Muscle of arm (tissue), 1 donor: ENCODE measurements at regions not wholly inside any gene's neighbourhood (a gene's known extent, or its start where the extent isn't known, plus 50 kb on each side); places are given as distances from the start of the nearest gene placed in this dataset.
"Not testable (repeated sequence)": the region's sequence is repeated elsewhere in the genome, so short reads cannot be mapped to it uniquely, and the experiment has no call there.

ENCODE experiments used
- DNase-seq: peaks from one replicate; pipeline ENCODE4 v3.0.0-alpha.2; 2013

DNA sequence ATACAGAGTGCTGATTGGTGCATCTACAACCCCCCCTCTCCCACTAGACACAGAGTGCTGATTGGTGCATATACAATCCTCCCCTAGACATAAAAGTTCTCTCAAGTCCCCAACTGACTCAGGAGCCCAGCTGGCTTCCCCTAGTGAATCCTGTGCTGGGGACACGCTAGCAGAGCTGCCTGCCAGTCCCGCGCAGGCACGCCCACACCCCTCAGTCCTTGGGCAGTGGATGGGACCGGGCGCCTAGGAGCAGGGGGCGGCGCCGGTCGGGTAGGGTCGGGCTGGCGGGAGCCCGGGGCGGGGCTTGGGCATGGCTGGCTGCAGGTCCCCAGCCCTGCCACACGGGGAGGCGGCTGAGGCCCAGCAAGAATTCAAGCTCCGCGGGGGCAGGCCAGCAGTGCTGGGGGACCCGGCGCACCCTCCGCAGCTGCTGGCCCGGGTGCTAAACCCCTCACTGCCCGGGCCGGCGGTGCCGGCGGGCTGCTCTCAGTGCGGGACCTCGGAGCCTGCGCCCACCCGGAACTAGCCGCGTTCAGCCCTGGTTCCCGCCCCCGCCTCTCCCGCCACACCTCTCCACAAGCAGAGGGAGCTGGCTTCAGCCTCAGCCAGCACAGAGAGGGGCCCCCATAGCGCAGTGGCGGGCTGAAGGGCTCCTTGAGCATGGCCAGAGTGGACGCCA, 64.3 kb upstream of the DDHD1 start:
- DNase-seq = peak; percentile 30

DNA sequence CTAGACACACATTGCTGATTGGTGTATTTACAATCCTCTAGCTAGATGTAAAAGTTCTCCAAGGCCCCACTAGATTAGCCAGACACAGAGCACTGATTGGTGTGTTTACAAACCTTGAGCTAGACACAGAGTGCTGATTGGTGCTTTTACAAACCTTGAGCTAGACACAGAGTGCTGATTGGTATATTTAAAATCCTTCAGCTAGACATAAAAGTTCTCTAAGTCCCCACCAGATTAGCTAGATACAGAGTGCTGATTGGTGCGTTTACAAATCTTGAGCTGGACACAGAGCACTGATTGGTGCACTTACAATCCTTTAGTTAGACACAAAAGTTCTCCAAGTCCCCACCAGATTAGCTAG, 63.8 kb upstream of the DDHD1 start:
- DNase-seq = not testable (repeated sequence)

DNA sequence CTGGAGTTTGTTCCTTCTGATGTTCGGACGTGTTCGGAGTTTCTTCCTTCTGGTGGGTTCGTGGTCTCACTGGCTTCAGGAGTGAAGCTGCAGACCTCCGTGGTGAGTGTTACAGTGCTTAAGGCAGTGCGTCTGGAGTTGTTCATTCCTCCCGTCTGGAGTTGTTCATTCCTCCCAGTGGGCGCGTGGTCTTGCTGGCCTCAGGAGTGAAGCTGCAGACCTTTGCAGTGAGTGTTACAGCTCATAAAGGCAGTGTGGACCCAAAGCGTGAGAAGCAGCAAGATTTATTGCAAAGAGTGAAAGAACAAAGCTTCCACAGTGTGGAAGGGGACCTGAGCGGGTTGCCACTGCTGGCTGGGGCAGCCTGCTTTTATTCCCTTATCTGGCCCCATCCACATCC, 63.4 kb upstream of the DDHD1 start:
- not testable (repeated sequence) for DNase-seq

DNA sequence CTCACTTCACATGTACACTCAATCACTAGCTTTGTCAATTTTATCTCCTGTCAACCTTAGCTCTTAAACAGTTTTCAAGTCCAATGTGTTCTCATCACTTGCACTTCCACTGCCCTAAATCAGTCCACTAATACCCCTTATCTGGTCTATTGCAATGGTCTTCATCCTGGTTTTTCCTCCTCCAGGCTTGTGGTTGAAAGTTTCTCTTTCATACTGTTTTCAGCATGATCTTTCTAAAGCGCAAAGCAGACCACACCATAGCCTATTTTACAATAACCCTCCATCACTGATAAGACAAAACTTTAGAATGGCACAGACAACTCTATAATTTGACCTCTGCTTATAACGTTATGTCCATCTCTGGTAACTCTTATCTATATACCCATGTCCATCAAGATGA, 62.0 kb upstream of the DDHD1 start:
- DNase-seq = no peak

DNA sequence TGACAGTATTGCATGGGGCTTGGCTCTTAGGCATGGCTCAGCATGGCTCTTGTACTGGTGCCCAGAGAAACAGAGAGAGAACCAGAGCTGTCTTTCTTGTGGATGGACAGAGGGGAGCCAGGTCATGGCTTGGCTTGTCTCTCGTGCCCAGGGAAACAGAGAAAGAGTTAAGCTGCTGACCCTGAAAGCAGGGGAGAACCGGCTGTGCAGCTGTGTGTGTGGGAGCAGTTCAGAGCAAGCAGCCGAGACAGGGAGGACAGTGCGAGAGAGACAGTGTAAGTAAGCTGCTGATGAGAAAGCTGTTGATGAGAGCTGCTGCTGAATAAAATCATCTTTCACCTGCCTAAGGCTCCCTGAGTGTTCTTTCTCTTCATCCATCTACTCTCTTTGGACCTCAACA, 61.3 kb upstream of the DDHD1 start:
- no peak for DNase-seq

DNA sequence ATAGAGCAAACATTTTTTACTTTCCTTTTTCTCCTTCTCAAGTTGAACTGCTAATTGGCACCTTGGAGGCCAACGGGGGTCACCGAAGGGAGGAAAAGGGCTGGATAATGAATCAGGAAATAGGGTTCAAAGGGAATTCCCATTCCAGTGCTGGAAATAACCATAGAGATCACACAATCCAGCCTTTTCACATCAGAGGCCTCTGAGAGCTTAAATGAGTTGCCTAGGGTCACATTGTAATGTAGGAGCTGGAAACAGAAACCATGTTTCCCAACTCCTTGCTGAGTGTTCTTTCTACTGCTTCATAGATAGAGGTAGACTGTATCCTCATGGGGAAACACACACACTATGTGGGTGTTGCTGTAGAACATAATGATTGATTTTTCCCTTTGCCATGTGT, 60.6 kb upstream of the DDHD1 start:
- DNase-seq = no peak

DNA sequence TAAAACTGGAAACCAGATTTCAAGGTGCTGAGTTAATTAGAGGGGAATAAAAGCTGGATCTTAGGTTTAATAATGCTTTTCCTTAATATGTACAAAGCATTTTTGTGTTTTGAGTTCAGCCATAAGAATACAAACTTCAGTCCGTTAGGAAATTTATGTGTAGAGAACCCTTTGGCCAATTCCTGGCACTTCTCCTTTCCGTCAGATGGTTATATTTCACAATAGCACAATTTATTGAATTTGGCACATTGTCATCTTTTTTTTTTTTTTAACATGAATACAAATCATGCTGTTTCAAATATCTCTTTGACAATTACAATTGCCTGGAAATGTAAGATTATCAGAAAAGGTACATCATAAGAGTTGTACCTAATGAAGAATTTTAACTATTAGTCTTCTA, 56.2 kb upstream of the DDHD1 start:
- no peak for DNase-seq
